AG10803 (cell line): ENCODE measurements at regions not wholly inside any gene's neighbourhood (a gene's known extent, or its start where the extent isn't known, plus 50 kb on each side); places are given as distances from the start of the nearest gene placed in this dataset.
"Not testable (repeated sequence)": the region's sequence is repeated elsewhere in the genome, so short reads cannot be mapped to it uniquely, and the experiment has no call there.

Experiments
- DNase-seq: peaks from one replicate; pipeline ENCODE4 v3.0.0; 2010; ENCODE audit warnings: low read depth
- H3K4me3 ChIP-seq: 2 replicates; pipeline ENCODE4 v1.5.1; 2011; ENCODE audit warnings: mild to moderate bottlenecking, low read length, control low read depth
- CTCF ChIP-seq: conservative IDR thresholded peaks from 2 replicates; pipeline ENCODE4 v1.5.1; 2011; ENCODE audit warnings: mild to moderate bottlenecking, low read length, control low read depth, inconsistent platforms

GRCh38 chr5:99355881-99356280, 427.1 kb upstream of the CHD1 start:
- no peak for DNase-seq
- TF ChIP-seq CTCF = no peak
- no peak overlapping the region for H3K4me3 ChIP-seq

DNA sequence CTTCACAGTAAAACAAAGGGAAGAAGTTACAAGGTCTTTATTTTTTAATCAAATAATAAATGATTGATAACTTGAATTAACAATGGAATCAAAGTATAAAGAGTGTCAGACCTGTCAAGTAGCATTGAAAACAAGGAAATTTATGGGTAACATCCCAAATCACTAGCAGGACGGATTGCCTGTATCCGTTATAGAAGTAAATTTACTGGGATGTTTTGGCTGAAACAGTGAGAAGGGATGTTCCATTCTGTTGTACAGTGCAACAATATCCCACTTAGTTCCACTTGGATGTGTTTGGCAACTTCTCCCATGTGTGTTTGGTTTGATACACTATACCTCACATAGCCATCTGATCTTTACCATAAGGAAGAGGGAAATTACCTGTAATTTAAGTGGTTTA, 421.0 kb upstream of the CHD1 start:
- no peak for DNase-seq
- TF ChIP-seq CTCF = no peak
- H3K4me3 ChIP-seq = no peak overlapping the region

- no peak for TF ChIP-seq CTCF
- no peak overlapping the region for H3K4me3 ChIP-seq
Observed at GRCh38 chr5:99348597-99348996, 419.8 kb upstream of the CHD1 start.

GRCh38 chr5:99339758-99340157, 411.0 kb upstream of the CHD1 start:
- not testable (repeated sequence) for DNase-seq, H3K4me3 ChIP-seq

More at GRCh38 chr5:99348597-99348996, 419.8 kb upstream of the CHD1 start:
- DNase-seq = no peak

DNA sequence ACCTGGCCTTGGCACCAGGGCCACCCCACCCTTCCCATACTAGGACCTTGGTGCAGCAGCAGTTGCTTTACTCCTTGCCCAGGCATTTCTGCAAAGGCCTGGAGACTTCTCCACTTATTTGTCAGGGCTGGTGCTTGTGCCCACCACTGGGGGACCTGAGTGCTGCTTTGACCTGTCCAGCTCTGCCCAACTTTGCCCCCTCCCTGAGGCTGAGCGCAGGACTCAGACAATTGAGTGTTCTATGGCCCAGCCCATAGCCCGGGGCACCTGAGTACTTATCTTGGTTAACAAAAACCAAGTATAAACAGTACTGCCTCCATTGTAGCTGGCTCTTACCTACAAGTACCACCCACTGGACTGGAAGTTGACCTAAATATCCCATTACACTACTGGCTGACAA, 406.1 kb upstream of the CHD1 start:
- DNase-seq = no peak
- H3K4me3 ChIP-seq = no peak overlapping the region
- TF ChIP-seq CTCF = no peak

GRCh38 chr5:99331061-99331460, 402.3 kb upstream of the CHD1 start:
- H3K4me3 ChIP-seq = no peak overlapping the region
- no peak for DNase-seq
- TF ChIP-seq CTCF = no peak

DNA sequence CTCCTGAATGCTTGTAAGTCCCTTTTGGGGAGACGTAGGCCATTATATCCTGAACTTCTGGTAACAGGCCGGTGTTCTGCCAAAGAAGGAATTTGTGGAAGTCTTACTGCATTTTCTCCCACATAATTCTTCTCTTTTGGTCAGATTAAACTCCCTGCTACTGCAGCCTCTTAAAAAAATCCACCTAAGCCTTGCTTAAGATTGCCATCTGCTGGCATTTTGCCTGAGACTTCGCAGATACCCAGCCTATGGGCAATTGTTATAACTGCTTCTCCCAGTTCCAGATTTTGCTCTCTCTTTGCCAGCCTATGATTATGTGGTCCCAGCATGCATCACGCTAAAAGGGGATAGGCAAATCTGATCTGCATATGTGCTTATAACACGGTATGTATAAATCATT, 391.6 kb upstream of the CHD1 start:
- H3K4me3 ChIP-seq = no peak overlapping the region
- TF ChIP-seq CTCF = no peak
- DNase-seq = no peak

- TF ChIP-seq CTCF = no peak
- no peak for DNase-seq
- H3K4me3 ChIP-seq = no peak overlapping the region
Observed at GRCh38 chr5:99317136-99317535, 388.3 kb upstream of the CHD1 start.
